ENCODE measurements at regions not wholly inside any gene's neighbourhood (a gene's known extent, or its start where the extent isn't known, plus 50 kb on each side); places are given as distances from the start of the nearest gene placed in this dataset.
"Not testable (repeated sequence)": the region's sequence is repeated elsewhere in the genome, so short reads cannot be mapped to it uniquely, and the experiment has no call there.

- H3K27me3 Mint-ChIP-seq; H3K36me3 Mint-ChIP-seq; H3K9me3 Mint-ChIP-seq (ENCODE audit: low read depth): not testable (repeated sequence)
Observed at GRCh38 chr16:22436823-22437652, 62.6 kb upstream of the CDR2 start.

GRCh38 chr16:22436326-22436822, 62.0 kb upstream of the CDR2 start:
- H3K27me3 Mint-ChIP-seq; H3K9me3 Mint-ChIP-seq (ENCODE audit: low read depth); H3K4me1 Mint-ChIP-seq (ENCODE audit: low read depth); H3K36me3 Mint-ChIP-seq: not testable (repeated sequence)
- peak overlapping the region; percentile 94 for H3K27ac Mint-ChIP-seq
- H3K4me3 Mint-ChIP-seq, result peak overlapping the region; percentile 96

More at GRCh38 chr16:22436823-22437652, 62.6 kb upstream of the CDR2 start:
- not testable (repeated sequence) for H3K4me1 Mint-ChIP-seq (ENCODE audit: low read depth)
- H3K27ac Mint-ChIP-seq, result peak overlapping the region; percentile 94
- peak overlapping the region; percentile 96 for H3K4me3 Mint-ChIP-seq

- H3K4me3 Mint-ChIP-seq; H3K27me3 Mint-ChIP-seq; H3K9me3 Mint-ChIP-seq (ENCODE audit: low read depth); H3K36me3 Mint-ChIP-seq; H3K4me1 Mint-ChIP-seq (ENCODE audit: low read depth); H3K27ac Mint-ChIP-seq: not testable (repeated sequence)
Observed at GRCh38 chr16:22431314-22431713, 56.9 kb upstream of the CDR2 start.

- peaks cover 9% of the 10 kb centered on the region for H3K36me3 Mint-ChIP-seq
- no peak overlapping the region for H3K4me3 Mint-ChIP-seq
Observed at GRCh38 chr16:22428654-22429053, 54.2 kb upstream of the CDR2 start.

GRCh38 chr16:22427556-22427955, 53.1 kb upstream of the CDR2 start:
- Mint-ChIP-seq H3K36me3 (peaks cover 11% of the 10 kb centered on the region), H3K9me3 (ENCODE audit: low read depth) (no peaks in the 10 kb centered on the region), H3K4me3 (no peak overlapping the region), H3K4me1 (ENCODE audit: low read depth) (no peaks in the 10 kb centered on the region), H3K27me3 (no peaks in the 10 kb centered on the region), H3K27ac (no peak overlapping the region)

More at GRCh38 chr16:22428654-22429053, 54.2 kb upstream of the CDR2 start:
- Mint-ChIP-seq H3K27ac (no peak overlapping the region), H3K4me1 (ENCODE audit: low read depth) (no peaks in the 10 kb centered on the region), H3K27me3 (no peaks in the 10 kb centered on the region), H3K9me3 (ENCODE audit: low read depth) (no peaks in the 10 kb centered on the region)

GRCh38 chr16:22425847-22426246, 51.4 kb upstream of the CDR2 start:
- peaks cover 14% of the 10 kb centered on the region for H3K36me3 Mint-ChIP-seq
- no peaks in the 10 kb centered on the region for H3K27me3 Mint-ChIP-seq
- no peak overlapping the region for H3K27ac Mint-ChIP-seq
- no peak overlapping the region for H3K4me3 Mint-ChIP-seq
- H3K9me3 Mint-ChIP-seq (ENCODE audit: low read depth), result no peaks in the 10 kb centered on the region
- H3K4me1 Mint-ChIP-seq (ENCODE audit: low read depth), result no peaks in the 10 kb centered on the region

GRCh38 chr16:22425036-22425801, 50.8 kb upstream of the CDR2 start:
- Mint-ChIP-seq H3K9me3 (ENCODE audit: low read depth) (no peaks in the 10 kb centered on the region), H3K36me3 (peaks cover 14% of the 10 kb centered on the region), H3K4me1 (ENCODE audit: low read depth) (no peaks in the 10 kb centered on the region), H3K27ac (no peak overlapping the region), H3K27me3 (no peaks in the 10 kb centered on the region), H3K4me3 (no peak overlapping the region)

- Mint-ChIP-seq H3K4me1 (ENCODE audit: low read depth) (no peaks in the 10 kb centered on the region), H3K36me3 (peaks cover 15% of the 10 kb centered on the region), H3K4me3 (no peak overlapping the region), H3K27ac (no peak overlapping the region), H3K9me3 (ENCODE audit: low read depth) (no peaks in the 10 kb centered on the region), H3K27me3 (no peaks in the 10 kb centered on the region)
Observed at GRCh38 chr16:22424161-22424937, 49.9 kb upstream of the CDR2 start.

All from activated naive CD8-positive, alpha-beta T cell (primary cell).